ENCODE measurements at regions not wholly inside any gene's neighbourhood (a gene's known extent, or its start where the extent isn't known, plus 50 kb on each side); places are given as distances from the start of the nearest gene placed in this dataset.
A peak's percentile ranks its signal among the peaks of the same experiment; 100 is the strongest.

- CTCF ChIA-PET = no interaction called here
- Mint-ChIP-seq H3K4me1 (ENCODE audit: low read depth) (no peaks in the 10 kb centered on the region), H3K4me3 (no peak overlapping the region), H3K36me3 (ENCODE audit: low read depth) (no peaks in the 10 kb centered on the region), H3K9me3 (no peaks in the 10 kb centered on the region), H3K27me3 (no peaks in the 10 kb centered on the region), H3K27ac (no peak overlapping the region)
- intact Hi-C loops (cut with micrococcal nuclease) = no loop called here
- DNase-seq (no peak), ATAC-seq (no peak)
- POLR2A ChIA-PET = no interaction called here
- no peak for TF ChIP-seq CTCF (IDR thresholded peaks at IDR 0.05)
Observed at GRCh38 chr3:139808201-139808600, 126.8 kb upstream of the CLSTN2 start.

- no peak overlapping the region for H3K4me3 Mint-ChIP-seq
- H3K27ac Mint-ChIP-seq = no peak overlapping the region
- no peaks in the 10 kb centered on the region for H3K9me3 Mint-ChIP-seq
- no peak for ATAC-seq
- no peaks in the 10 kb centered on the region for H3K36me3 Mint-ChIP-seq (ENCODE audit: low read depth)
- intact Hi-C loops (cut with micrococcal nuclease) = no loop called here
- no peak for DNase-seq
- H3K27me3 Mint-ChIP-seq = no peaks in the 10 kb centered on the region
- no peak for TF ChIP-seq CTCF (IDR thresholded peaks at IDR 0.05)
- CTCF ChIA-PET = no interaction called here
- POLR2A ChIA-PET = no interaction called here
- H3K4me1 Mint-ChIP-seq (ENCODE audit: low read depth) = no peaks in the 10 kb centered on the region
Observed at GRCh38 chr3:139803294-139803693, 125.5 kb upstream of the NMNAT3 start.

GRCh38 chr3:139797724-139798343 is 120.1 kb upstream of the NMNAT3 start:
- POLR2A ChIA-PET = no interaction called here
- CTCF ChIA-PET = no interaction called here
- no peaks in the 10 kb centered on the region for H3K4me1 Mint-ChIP-seq (ENCODE audit: low read depth)
- ATAC-seq (no peak), DNase-seq (peak; percentile 33)
- no peaks in the 10 kb centered on the region for H3K36me3 Mint-ChIP-seq (ENCODE audit: low read depth)
- no peaks in the 10 kb centered on the region for H3K9me3 Mint-ChIP-seq
- TF ChIP-seq CTCF (IDR thresholded peaks at IDR 0.05) = no peak
- intact Hi-C loops (cut with micrococcal nuclease) = no loop called here
- H3K27ac Mint-ChIP-seq = no peak overlapping the region
- H3K4me3 Mint-ChIP-seq = no peak overlapping the region
- H3K27me3 Mint-ChIP-seq = no peaks in the 10 kb centered on the region

- H3K36me3 Mint-ChIP-seq (ENCODE audit: low read depth) = no peaks in the 10 kb centered on the region
- CTCF ChIA-PET = no interaction called here
- POLR2A ChIA-PET = no interaction called here
- H3K4me1 Mint-ChIP-seq (ENCODE audit: low read depth) = no peaks in the 10 kb centered on the region
- H3K4me3 Mint-ChIP-seq = no peak overlapping the region
- DNase-seq (no peak), ATAC-seq (no peak)
- H3K27me3 Mint-ChIP-seq = peaks cover 3% of the 10 kb centered on the region
- intact Hi-C loops (cut with micrococcal nuclease) = no loop called here
- no peak for TF ChIP-seq CTCF (IDR thresholded peaks at IDR 0.05)
- no peaks in the 10 kb centered on the region for H3K9me3 Mint-ChIP-seq
- no peak overlapping the region for H3K27ac Mint-ChIP-seq
Observed at GRCh38 chr3:139794469-139795265, 116.9 kb upstream of the NMNAT3 start.

- no peak for TF ChIP-seq CTCF (IDR thresholded peaks at IDR 0.05)
- ChIA-PET POLR2A (no interaction called here), CTCF (no interaction called here)
- no peak for DNase-seq
- no peaks in the 10 kb centered on the region for H3K9me3 Mint-ChIP-seq
- no peaks in the 10 kb centered on the region for H3K4me1 Mint-ChIP-seq (ENCODE audit: low read depth)
- intact Hi-C loops (cut with micrococcal nuclease) = no loop called here
- peaks cover 3% of the 10 kb centered on the region for H3K27me3 Mint-ChIP-seq
- ATAC-seq = no peak
- H3K4me3 Mint-ChIP-seq = no peak overlapping the region
- H3K27ac Mint-ChIP-seq = no peak overlapping the region
- no peaks in the 10 kb centered on the region for H3K36me3 Mint-ChIP-seq (ENCODE audit: low read depth)
Observed at GRCh38 chr3:139793408-139793807, 115.6 kb upstream of the NMNAT3 start.

All from activated CD8-positive, alpha-beta T cell treated with anti-CD3 and anti-CD28 coated beads for 36 hours (primary cell).